ENCODE measurements at regions not wholly inside any gene's neighbourhood (a gene's known extent, or its start where the extent isn't known, plus 50 kb on each side); places are given as distances from the start of the nearest gene placed in this dataset.

- peaks cover 7 to 37% of the 10 kb centered on the region in 2 donors for H3K27me3 Mint-ChIP-seq
- DNase-seq (ENCODE audit: low spot score) = no peak
- peak in 1 of 2 donors; percentile 41 for ATAC-seq
- no peak overlapping the region for H3K4me3 Mint-ChIP-seq
- H3K36me3 Mint-ChIP-seq = peaks cover 7% of the 10 kb centered on the region
- no peak overlapping the region for H3K27ac Mint-ChIP-seq
- no peaks in the 10 kb centered on the region for H3K4me1 Mint-ChIP-seq (ENCODE audit: low read depth in 2 of 2)
- peaks cover 3% of the 10 kb centered on the region for H3K9me3 Mint-ChIP-seq
These were observed 237.3 kb downstream of the FOXD2 start for GRCh38 chr1:47675047-47675675.

GRCh38 chr1:47675721-47676120 lies 237.9 kb downstream of the FOXD2 start:
- ATAC-seq = peak in 1 of 2 donors; percentile 22
- peaks cover 7 to 32% of the 10 kb centered on the region in 2 donors for H3K27me3 Mint-ChIP-seq
- peaks cover 3% of the 10 kb centered on the region for H3K9me3 Mint-ChIP-seq
- peaks cover 7% of the 10 kb centered on the region for H3K36me3 Mint-ChIP-seq
- no peaks in the 10 kb centered on the region for H3K4me1 Mint-ChIP-seq (ENCODE audit: low read depth in 2 of 2)
- H3K27ac Mint-ChIP-seq = no peak overlapping the region
- H3K4me3 Mint-ChIP-seq = no peak overlapping the region
- DNase-seq (ENCODE audit: low spot score) = no peak

DNA sequence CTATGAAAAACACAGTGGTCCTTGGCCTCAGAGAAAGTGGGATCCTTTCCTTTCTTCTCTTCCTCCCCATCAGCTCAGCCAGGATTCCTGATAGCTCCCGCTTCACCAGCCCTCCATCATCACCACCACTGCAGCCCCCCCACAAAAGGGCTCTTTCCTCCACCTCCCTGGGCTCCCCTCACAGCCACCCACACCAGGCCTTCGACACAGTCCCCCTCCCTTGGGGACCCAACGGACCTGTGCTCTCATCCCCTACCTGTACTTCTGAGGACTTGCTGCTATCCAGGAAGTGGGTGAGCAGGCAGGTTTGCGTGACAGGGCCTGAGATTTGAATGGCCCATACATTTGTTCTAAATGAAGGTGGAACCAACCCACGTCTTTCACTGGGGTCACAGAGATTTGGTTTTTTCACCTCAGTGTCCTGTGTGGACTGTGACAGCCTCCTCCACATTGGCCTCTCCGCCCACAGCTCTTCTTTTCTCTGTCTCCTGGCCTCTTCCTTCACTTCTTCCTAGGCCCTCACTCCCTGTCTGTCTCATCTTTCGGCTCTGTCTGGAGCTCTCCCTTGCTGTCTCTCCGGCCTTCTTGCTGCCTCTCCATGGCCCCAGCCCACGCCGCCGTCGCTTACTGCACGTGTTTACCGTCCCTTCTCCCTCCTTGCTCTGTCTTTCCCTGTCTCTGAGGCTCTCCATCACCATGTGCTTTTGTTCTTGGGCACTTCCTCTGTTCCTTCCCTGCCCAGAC lies 238.6 kb downstream of the FOXD2 start:
- H3K27me3 Mint-ChIP-seq = peaks cover 11 to 29% of the 10 kb centered on the region in 2 donors
- H3K27ac Mint-ChIP-seq = no peak overlapping the region
- H3K4me1 Mint-ChIP-seq (ENCODE audit: low read depth in 2 of 2) = no peaks in the 10 kb centered on the region
- no peak for DNase-seq (ENCODE audit: low spot score)
- H3K4me3 Mint-ChIP-seq = no peak overlapping the region
- H3K9me3 Mint-ChIP-seq = peaks cover 3% of the 10 kb centered on the region
- ATAC-seq = peak in 1 of 2 donors; percentile 11
- H3K36me3 Mint-ChIP-seq = peaks cover 7% of the 10 kb centered on the region

DNA sequence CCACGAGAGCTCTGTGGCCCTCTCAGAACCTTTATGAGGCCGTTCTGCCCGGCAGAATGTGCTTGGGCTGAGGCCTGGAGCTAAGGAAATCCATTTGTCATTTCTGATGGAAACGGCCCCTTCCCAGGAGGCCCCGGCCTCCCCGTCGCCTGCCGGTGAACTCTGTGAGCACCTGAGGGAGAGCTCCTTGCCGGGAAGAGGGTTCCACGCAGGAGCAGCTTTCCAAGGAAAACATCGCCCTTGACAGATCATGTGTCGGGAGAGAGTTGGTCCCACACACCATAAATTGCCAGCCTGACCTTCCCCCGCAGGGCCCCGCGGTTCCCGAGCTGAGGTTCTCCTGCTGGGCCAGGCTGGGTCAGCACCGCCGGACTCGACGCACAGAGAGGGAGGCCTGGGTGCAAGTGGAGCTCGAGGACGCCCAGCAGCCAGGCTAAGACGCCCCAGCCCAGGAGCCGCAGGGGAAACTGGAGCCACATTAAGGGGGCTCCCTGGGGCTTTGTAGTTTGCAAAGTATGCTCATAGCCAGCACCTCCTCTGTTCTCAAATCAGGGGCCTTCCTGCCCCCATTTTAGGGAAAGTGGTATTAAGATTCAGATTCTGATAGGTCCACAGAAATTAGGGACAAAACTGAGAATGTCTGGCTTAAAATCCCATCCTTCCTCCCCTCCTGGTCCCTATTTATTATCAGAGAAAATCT lies 239.5 kb downstream of the FOXD2 start:
- no peak for ATAC-seq
- Mint-ChIP-seq H3K4me1 (ENCODE audit: low read depth in 2 of 2) (no peaks in the 10 kb centered on the region), H3K9me3 (peaks cover 3% of the 10 kb centered on the region), H3K4me3 (no peak overlapping the region), H3K36me3 (peaks cover 6% of the 10 kb centered on the region), H3K27me3 (peaks cover 13 to 25% of the 10 kb centered on the region in 2 donors), H3K27ac (no peak overlapping the region)
- no peak for DNase-seq (ENCODE audit: low spot score)

- ATAC-seq = no peak
- Mint-ChIP-seq H3K9me3 (no peaks in the 10 kb centered on the region), H3K27ac (no peak overlapping the region), H3K4me1 (ENCODE audit: low read depth in 2 of 2) (no peaks in the 10 kb centered on the region), H3K36me3 (no peaks in the 10 kb centered on the region), H3K4me3 (no peak overlapping the region), H3K27me3 (peaks cover 11 to 23% of the 10 kb centered on the region in 2 donors)
- no peak for DNase-seq (ENCODE audit: low spot score)
These were observed 240.7 kb downstream of the FOXD2 start for GRCh38 chr1:47678464-47678980.

DNA sequence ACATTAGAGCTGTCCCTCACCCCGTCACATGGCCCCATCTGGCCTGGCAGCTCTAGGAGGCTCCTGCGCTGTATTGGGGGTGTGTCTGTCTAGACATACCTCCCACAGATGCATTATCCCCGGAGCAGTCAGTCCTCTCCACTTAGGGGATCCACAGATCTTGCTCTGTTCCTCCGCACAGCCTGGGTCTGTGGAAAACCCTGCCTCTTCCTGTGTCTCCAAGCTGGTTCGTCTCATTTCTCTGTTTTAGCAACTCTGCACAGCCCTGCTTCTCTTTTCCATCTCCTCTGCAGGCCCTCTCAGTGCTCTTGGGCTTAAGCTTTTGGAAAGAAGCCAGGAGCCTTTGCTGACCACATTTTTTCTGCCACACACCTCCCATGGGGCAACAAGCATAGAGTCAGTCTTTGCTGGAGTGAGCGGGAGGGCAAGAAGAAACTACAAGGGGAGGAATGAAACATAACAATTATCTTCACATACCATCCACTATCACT lies 241.5 kb downstream of the FOXD2 start:
- H3K27ac Mint-ChIP-seq = no peak overlapping the region
- H3K9me3 Mint-ChIP-seq = no peaks in the 10 kb centered on the region
- no peak overlapping the region for H3K4me3 Mint-ChIP-seq
- no peaks in the 10 kb centered on the region for H3K36me3 Mint-ChIP-seq
- no peaks in the 10 kb centered on the region for H3K4me1 Mint-ChIP-seq (ENCODE audit: low read depth in 2 of 2)
- no peak for DNase-seq (ENCODE audit: low spot score)
- no peak for ATAC-seq
- H3K27me3 Mint-ChIP-seq = peaks cover 11 to 23% of the 10 kb centered on the region in 2 donors

DNA sequence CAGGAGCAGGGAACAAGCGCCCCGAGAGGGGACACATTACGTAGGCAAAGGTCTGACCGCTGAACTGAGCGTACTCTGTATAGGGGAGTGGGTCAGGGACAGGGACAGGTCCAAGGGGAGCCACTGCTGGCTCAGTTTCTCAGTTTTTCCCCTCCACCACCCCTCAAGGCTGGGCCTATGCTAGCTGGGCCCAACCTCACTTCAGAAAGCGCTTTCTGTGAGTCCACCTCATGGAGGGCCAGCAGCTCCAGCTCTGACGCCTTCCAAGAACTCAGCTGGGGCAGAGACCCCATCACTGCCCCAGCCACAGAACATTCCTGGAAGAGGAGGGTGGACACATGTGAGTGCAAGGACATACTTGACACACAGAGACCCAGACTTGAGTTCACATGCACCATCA lies 242.0 kb downstream of the FOXD2 start:
- Mint-ChIP-seq H3K27ac (no peak overlapping the region), H3K4me3 (no peak overlapping the region), H3K27me3 (peaks cover 11 to 21% of the 10 kb centered on the region in 2 donors), H3K36me3 (no peaks in the 10 kb centered on the region), H3K4me1 (ENCODE audit: low read depth in 2 of 2) (no peaks in the 10 kb centered on the region), H3K9me3 (no peaks in the 10 kb centered on the region)
- ATAC-seq = no peak
- DNase-seq (ENCODE audit: low spot score) = no peak

- Mint-ChIP-seq H3K36me3 (no peaks in the 10 kb centered on the region), H3K4me3 (no peak overlapping the region), H3K27me3 (peaks cover 11 to 15% of the 10 kb centered on the region in 2 donors), H3K9me3 (no peaks in the 10 kb centered on the region), H3K27ac (no peak overlapping the region), H3K4me1 (ENCODE audit: low read depth in 2 of 2) (no peaks in the 10 kb centered on the region)
- DNase-seq (ENCODE audit: low spot score) (no peak), ATAC-seq (peak in 1 of 2 donors; percentile 25)
These were observed 243.1 kb downstream of the FOXD2 start for GRCh38 chr1:47680815-47681475.

- H3K27me3 Mint-ChIP-seq = peaks cover 11 to 12% of the 10 kb centered on the region in 2 donors
- H3K27ac Mint-ChIP-seq = no peak overlapping the region
- no peaks in the 10 kb centered on the region for H3K9me3 Mint-ChIP-seq
- H3K4me1 Mint-ChIP-seq (ENCODE audit: low read depth in 2 of 2) = no peaks in the 10 kb centered on the region
- ATAC-seq = no peak
- no peaks in the 10 kb centered on the region for H3K36me3 Mint-ChIP-seq
- H3K4me3 Mint-ChIP-seq = no peak overlapping the region
- DNase-seq (ENCODE audit: low spot score) = no peak
These were observed 243.9 kb downstream of the FOXD2 start for GRCh38 chr1:47681735-47682134.

GRCh38 chr1:47682198-47682597 lies 244.4 kb downstream of the FOXD2 start:
- DNase-seq (ENCODE audit: low spot score) = no peak
- Mint-ChIP-seq H3K27me3 (peaks cover 9 to 12% of the 10 kb centered on the region in 2 donors), H3K27ac (no peak overlapping the region), H3K9me3 (no peaks in the 10 kb centered on the region), H3K36me3 (no peaks in the 10 kb centered on the region), H3K4me3 (no peak overlapping the region), H3K4me1 (ENCODE audit: low read depth in 2 of 2) (no peaks in the 10 kb centered on the region)
- ATAC-seq = no peak

- Mint-ChIP-seq H3K9me3 (no peaks in the 10 kb centered on the region), H3K4me1 (ENCODE audit: low read depth in 2 of 2) (no peaks in the 10 kb centered on the region), H3K36me3 (no peaks in the 10 kb centered on the region), H3K4me3 (no peak overlapping the region), H3K27ac (no peak overlapping the region), H3K27me3 (peaks cover 9 to 12% of the 10 kb centered on the region in 2 donors)
- no peak for ATAC-seq
- no peak for DNase-seq (ENCODE audit: low spot score)
These were observed 245.0 kb downstream of the FOXD2 start for GRCh38 chr1:47682786-47683350.

DNA sequence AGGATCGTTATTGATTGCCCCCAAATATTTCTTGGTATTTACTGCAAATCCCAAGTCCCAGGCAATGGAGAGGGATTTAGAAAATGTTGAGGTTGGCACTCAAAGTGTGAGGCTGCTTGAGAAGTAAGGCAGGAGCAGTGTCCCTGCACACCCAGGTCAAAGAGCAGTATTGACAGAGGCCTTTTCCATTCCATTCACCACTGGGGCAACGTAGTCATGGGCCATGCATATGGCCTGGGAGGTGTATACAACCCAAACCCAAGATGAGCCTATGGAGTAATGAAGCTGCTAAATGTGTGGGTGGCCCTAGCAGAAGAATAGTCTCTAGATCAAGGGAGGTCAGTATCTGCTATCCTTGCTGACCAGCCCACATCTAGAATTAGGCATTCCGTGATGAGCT lies 245.6 kb downstream of the FOXD2 start:
- DNase-seq (ENCODE audit: low spot score) = no peak
- no peak for ATAC-seq
- Mint-ChIP-seq H3K27me3 (peaks cover 8 to 9% of the 10 kb centered on the region in 2 donors), H3K27ac (no peak overlapping the region), H3K9me3 (no peaks in the 10 kb centered on the region), H3K4me3 (no peak overlapping the region), H3K36me3 (no peaks in the 10 kb centered on the region), H3K4me1 (ENCODE audit: low read depth in 2 of 2) (no peaks in the 10 kb centered on the region)

- Mint-ChIP-seq H3K4me1 (ENCODE audit: low read depth in 2 of 2) (no peaks in the 10 kb centered on the region), H3K27ac (no peak overlapping the region), H3K36me3 (no peaks in the 10 kb centered on the region), H3K27me3 (peaks cover 4 to 7% of the 10 kb centered on the region in 2 donors), H3K9me3 (no peaks in the 10 kb centered on the region), H3K4me3 (no peak overlapping the region)
- DNase-seq (ENCODE audit: low spot score) (no peak), ATAC-seq (no peak)
These were observed 246.7 kb downstream of the FOXD2 start for GRCh38 chr1:47684518-47684917.
